GOT3 (cell line): ENCODE measurements at regions not wholly inside any gene's neighbourhood (a gene's known extent, or its start where the extent isn't known, plus 50 kb on each side); places are given as distances from the start of the nearest gene placed in this dataset.

ENCODE experiments used
- DNase-seq: peaks from one replicate; lab custom pipeline; 2025; ENCODE audit warnings: mixed read lengths; lab: John Stamatoyannopoulos, UW

DNA sequence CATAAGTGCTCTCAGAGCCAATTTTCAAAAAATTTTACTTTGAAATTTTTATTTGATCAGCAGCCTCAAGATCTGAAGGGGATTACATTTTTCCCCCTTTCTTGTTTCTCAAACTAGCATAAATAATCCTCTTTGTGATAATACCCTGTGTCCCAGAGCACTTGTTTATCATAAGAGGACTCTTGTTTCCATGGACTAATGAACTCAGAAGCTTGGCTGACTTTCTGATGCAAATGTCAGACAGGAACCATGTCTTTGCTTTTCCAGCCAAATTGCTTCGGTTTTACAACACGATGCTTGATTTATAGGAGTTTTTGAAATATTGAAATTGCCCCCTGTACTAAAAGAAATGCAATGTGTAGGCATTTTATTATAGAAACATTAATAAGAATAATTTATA, 859.3 kb upstream of the LCORL start:
- DNase-seq = no peak

- no peak for DNase-seq
These were observed 857.0 kb upstream of the LCORL start for GRCh38 chr4:18878561-18878960.

DNA sequence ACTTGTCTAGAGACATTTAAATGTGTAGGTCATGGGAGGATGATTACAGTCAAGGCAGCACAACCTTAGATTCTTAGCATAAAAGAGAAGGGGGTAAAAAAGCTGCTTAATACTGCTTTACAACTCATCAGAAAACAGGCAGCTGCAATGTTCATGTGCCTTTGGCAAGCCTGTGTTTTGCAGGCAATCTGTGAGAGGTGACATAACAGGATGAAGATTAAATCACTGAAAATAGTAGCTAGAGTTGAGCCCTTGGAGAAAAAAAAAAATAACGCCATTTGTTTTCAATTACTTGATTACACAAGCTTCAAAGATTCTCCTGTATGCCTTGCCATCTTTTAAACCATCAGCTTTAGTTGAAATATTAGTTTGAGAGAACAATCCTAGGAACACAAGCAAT, 847.6 kb upstream of the LCORL start:
- no peak for DNase-seq

DNA sequence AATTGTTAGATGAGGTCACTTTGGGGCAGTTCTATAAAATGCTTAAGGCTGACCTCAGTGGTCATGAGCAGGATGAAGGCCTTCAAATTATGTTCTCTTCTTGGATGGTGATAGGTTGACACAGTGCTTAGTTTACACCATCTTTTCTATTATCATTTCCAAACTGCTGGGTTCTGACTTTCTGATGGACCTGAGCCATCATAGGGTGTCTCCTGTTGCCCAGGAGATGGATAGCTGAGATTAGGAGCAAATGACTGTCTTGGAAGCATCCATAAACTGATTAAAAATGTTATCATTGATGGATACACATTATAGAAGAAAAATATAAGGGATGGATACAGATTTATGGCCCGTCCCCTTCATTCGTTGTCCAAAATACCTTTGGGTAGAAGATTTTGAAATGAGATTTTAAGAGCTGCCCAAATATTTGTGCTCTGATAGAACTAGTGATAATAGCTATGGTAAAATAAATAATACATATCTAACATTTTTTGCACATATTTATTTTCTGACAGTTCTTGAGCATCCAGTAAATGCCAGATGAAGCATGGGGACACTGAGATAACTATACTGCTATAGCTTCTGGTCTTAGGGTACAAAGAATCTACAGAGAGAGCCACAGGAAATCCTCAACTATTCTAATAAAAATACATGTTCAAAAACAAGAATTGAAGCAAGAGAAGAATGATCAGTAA, 839.4 kb upstream of the LCORL start:
- no peak for DNase-seq

GRCh38 chr4:18859468-18859867, 837.9 kb upstream of the LCORL start:
- no peak for DNase-seq

GRCh38 chr4:18858229-18858922, 836.8 kb upstream of the LCORL start:
- no peak for DNase-seq

- DNase-seq = no peak
These were observed 829.3 kb upstream of the LCORL start for GRCh38 chr4:18850867-18851266.

- DNase-seq = no peak
These were observed 825.8 kb upstream of the LCORL start for GRCh38 chr4:18847249-18847890.

DNA sequence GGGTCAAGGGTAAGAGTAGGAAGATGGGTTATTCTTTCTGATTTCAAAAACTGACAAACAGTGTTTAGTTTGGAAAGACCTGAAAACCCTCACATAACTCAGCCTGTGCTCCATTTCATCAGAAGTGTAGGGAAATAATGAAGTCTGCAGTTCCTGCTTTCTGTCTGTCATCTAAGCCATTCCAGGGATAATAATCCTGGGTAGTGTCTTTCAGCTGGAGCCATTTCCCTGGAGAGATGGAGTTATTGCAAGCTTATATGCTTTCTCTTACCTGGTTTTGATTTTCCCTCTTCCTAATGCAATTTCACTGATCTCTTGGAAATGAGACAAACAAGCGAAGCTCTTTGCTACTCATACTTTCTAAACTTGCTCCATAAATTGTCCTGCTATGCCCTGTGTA, 824.8 kb upstream of the LCORL start:
- no peak for DNase-seq

DNA sequence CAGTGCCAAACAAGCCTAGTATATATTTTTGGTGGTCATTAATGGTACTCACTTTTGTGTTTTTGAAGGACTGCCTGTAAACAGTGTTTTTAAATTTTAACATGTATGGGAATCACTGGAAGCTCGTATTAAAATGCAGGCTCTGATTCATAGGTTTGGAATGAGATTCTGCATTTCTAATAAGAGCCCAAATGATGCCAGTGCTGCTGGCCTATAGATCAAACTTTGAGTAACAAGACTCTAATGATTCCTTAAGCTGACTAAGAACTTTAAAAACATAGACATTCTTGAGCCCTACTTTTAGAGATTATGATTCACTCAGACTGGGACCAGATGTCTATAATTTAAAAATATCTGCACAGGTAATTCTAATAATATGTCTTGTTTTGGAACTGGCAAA, 823.2 kb upstream of the LCORL start:
- no peak for DNase-seq

DNA sequence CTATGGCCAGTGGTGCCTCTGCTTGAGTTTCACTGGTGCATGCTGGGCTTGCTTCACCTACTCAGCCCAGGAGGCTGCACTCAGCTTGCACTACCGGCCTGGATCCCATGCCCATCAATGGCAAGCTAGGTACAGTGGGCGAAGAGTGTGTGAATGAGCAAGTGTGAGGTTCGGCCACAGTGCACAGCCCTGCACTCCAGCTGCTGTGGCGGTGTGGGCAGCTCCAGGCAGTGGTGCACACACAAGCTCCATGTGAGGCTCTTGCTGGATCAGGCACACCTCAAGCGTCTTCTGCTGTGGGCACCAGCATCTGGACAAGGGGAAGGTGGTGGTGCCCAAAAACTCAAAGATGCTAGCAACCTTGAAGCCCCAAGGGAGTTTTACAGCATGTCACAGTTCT, 820.9 kb upstream of the LCORL start:
- DNase-seq = no peak

- DNase-seq = no peak
These were observed 818.9 kb upstream of the LCORL start for GRCh38 chr4:18840481-18840880.

DNA sequence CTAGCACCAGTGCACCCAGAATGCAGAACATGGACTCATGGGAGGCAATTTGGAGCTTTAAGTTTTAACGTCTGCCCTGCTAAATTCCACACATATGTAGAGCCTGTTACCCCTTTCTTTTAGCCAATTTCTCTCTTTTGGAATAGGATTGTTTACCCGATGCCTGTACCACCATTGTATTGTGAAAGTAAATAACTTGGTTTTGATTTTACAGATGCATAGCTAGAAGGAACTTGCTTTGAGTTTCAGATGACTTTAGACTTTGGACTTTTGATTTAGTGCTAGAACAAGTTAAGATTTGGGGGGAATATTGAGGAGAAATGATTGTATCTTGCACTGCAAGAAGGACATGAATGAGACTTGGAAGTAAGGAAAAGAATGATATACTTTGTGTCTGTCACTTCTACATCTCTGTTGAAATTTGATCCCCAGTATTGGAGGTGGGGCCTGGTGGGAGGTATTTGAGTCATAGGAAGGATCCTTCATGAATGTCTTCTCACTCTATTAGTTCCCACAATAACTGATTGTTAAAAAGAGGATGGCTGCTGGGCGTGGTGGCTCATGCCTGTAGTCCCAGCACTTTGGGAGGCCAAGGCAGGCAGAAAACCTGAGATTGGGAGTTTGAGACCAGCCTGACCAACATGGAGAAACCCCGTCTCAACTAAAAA, 794.8 kb upstream of the LCORL start:
- DNase-seq = no peak

GRCh38 chr4:18815779-18816173, 794.2 kb upstream of the LCORL start:
- no peak for DNase-seq

DNA sequence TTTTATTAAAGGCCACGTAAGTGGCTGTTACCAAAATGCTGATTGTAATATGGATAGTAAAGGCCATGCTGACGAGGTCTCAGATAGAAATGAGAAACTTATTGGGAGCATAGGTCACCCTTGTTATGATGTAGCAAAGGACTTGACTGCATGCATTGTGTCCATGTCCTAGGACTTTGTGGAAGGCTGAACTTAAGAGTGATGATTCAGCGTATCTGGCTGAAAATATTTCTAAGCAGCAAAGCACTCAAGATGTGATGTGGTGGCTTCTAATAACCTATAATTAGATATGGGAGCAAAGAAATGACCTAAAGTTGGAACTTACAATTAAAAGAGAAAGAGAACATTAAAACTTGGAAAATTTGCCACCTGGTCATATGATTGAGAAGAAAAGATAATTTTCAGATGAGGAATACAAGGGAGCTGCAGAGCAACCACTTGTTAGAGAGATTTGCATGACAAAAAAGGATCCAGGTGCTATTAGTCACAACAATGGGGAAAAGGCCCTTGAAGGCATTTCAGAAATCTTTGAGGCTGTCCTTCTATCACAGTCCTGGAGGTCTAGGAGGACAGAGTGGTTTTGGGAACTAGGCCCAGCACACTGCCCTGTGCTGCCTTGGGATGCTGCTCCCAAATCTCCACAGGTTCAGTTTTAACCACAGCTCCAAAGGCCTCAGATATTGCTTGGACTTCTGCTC, 793.7 kb upstream of the LCORL start:
- DNase-seq = no peak

DNA sequence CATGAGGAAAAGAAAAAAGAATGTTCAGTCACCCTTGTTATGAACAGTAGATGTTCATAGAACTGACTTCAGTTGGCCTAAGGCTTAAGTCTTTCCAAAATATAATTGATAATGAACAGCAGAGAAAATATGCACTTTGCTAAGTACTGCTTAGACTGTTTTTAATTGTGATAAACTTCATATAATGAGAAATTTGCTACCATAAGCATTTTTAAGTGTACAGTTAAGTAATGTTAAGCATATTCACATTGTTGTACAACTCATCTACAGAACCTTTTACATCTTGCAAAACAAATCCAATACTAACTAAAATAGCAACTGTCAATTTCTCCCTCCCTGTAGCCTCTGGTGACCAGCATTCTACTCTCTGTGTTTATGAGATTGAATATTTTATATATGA, 792.2 kb upstream of the LCORL start:
- no peak for DNase-seq

DNA sequence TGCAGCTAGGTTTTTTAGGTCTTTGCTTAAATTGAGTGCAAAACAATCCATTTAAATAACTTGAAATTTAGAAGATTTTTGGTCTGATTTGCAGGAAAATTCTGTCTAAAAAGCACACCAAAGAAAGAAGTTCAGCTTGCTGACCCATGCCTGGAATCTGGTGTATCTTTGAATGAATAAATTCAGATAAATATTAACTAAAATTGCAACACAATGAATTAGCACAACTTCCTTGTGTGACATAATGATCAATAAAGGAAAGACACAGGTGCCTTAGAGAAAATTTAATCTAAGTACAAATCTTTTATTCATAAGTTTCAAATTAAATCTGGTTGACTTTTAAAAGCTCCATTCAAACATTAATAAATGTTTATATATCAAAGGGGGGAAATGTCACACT, 791.5 kb upstream of the LCORL start:
- DNase-seq = no peak

DNA sequence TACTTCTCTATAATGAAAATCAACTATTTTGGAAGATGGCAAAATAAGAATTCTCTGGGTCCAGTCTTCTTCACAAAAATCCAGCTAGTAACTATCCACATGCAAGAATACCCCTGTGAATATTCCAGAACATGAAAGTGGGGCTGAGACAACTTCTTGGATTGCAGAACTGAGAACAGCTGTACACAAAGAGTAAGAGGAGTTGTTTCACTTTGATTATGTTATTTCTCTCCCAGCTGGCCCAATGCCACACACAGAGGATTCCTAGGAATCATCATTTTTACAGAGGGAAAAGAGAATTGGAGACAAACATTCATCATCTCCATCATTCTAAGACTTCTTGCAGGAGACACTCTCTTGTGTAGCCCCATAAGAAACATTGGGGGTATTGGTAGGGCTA, 782.2 kb upstream of the LCORL start:
- DNase-seq = no peak

DNA sequence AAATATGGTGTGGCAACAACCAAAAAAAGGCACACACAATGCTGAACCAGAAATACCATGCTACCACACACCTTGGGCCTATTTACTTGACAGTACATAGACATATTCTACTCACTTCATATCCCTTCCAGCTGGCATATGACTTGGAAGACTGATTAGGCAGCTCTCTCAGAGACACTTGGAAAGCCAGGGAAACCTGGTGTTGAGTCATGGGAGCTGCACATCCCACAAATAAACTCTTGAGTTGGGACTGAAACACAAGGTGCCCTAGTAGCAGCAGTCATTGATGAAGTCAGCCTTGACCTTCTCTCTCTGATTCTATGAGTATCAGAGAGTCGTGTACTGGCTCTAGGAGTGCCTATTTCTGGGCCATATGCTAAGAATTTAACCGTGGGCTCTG, 776.6 kb upstream of the LCORL start:
- no peak for DNase-seq

- DNase-seq = no peak
These were observed 774.2 kb upstream of the LCORL start for GRCh38 chr4:18795794-18796193.

GRCh38 chr4:18777190-18777930, 755.8 kb upstream of the LCORL start:
- no peak for DNase-seq

DNA sequence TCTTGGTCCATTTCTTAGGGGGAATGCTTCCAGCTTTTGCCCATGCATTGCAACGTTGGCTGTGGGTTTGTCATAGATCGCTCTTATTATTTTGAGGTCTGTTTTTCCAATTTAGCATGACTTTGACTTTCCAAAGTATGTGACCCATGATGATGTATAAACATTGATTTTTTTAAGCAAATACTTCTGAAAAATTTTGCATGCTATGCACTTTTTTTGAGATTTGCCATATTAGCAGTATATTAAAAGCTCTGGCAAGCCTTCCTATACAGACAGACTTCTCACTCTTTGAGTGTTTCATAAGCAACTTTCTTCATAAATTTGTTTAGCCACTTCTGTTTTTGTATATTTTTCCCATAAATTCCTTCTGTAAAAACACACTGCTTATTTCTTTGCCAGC, 746.4 kb upstream of the LCORL start:
- DNase-seq = no peak
